GM12891 (cell line): ENCODE measurements at regions not wholly inside any gene's neighbourhood (a gene's known extent, or its start where the extent isn't known, plus 50 kb on each side); places are given as distances from the start of the nearest gene placed in this dataset.

Source experiments
- POLR2A ChIP-seq: IDR thresholded peaks from 2 replicates; pipeline ENCODE4 v1.6.1; 2011; ENCODE audit warnings: low read depth, low read length, control low read depth
- POLR2AphosphoS5 ChIP-seq: IDR thresholded peaks from 2 replicates; pipeline ENCODE4 v1.6.1; 2011; ENCODE audit warnings: low read depth, low read length, control low read depth
- SPI1 ChIP-seq: IDR thresholded peaks from 2 replicates; pipeline ENCODE4 v1.6.1; 2011; ENCODE audit warnings: low read depth, low read length, control low read depth
- TAF1 ChIP-seq: IDR thresholded peaks from 2 replicates; pipeline ENCODE4 v1.6.1; 2011; ENCODE audit warnings: low read depth, low read length, control low read depth

GRCh38 chr14:85813040-85813439, 283.1 kb downstream of the FLRT2 start:
- TF ChIP-seq POLR2A = no peak
- no peak for TF ChIP-seq POLR2AphosphoS5
- TF ChIP-seq TAF1 = no peak
- TF ChIP-seq SPI1 = no peak
